Smooth muscle cell of the brain vasculature (primary cell): ENCODE measurements at regions not wholly inside any gene's neighbourhood (a gene's known extent, or its start where the extent isn't known, plus 50 kb on each side); places are given as distances from the start of the nearest gene placed in this dataset.
"Not testable (repeated sequence)": the region's sequence is repeated elsewhere in the genome, so short reads cannot be mapped to it uniquely, and the experiment has no call there.

Experiments
- DNase-seq: peaks from one replicate; pipeline ENCODE4 v3.0.0-alpha.2; 2012; ENCODE audit warnings: low read depth, low spot score

- no peak for DNase-seq
Measured at GRCh38 chr3:181330821-181331563, 341.5 kb upstream of the DNAJC19 start.

- DNase-seq: no peak
Measured at GRCh38 chr3:181330257-181330656, 340.7 kb upstream of the DNAJC19 start.

GRCh38 chr3:181329024-181329423 is 339.5 kb upstream of the DNAJC19 start:
- no peak for DNase-seq

- no peak for DNase-seq
Measured at GRCh38 chr3:181328346-181328745, 338.8 kb upstream of the DNAJC19 start.

- DNase-seq: no peak
Measured at GRCh38 chr3:181327349-181327748, 337.8 kb upstream of the DNAJC19 start.

- DNase-seq: no peak
Measured at GRCh38 chr3:181326637-181327223, 337.2 kb upstream of the DNAJC19 start.

- DNase-seq: not testable (repeated sequence)
Measured at GRCh38 chr3:181324516-181324915, 335.0 kb upstream of the DNAJC19 start.

- DNase-seq: no peak
Measured at GRCh38 chr3:181318321-181318720, 328.8 kb upstream of the DNAJC19 start.

GRCh38 chr3:181317508-181317907 is 328.0 kb upstream of the DNAJC19 start:
- no peak for DNase-seq

- no peak for DNase-seq
Measured at GRCh38 chr3:181316482-181316881, 326.9 kb upstream of the DNAJC19 start.

GRCh38 chr3:181313335-181313734 is 323.8 kb upstream of the DNAJC19 start:
- no peak for DNase-seq

- no peak for DNase-seq
Measured at GRCh38 chr3:181311186-181311585, 321.6 kb upstream of the DNAJC19 start.

GRCh38 chr3:181302960-181303359 is 313.4 kb upstream of the DNAJC19 start:
- DNase-seq: no peak

GRCh38 chr3:181300033-181300432 is 310.5 kb upstream of the DNAJC19 start:
- DNase-seq: no peak

GRCh38 chr3:181298421-181298820 is 308.9 kb upstream of the DNAJC19 start:
- DNase-seq: no peak

- no peak for DNase-seq
Measured at GRCh38 chr3:181292984-181293383, 303.4 kb upstream of the DNAJC19 start.

- DNase-seq: no peak
Measured at GRCh38 chr3:181290941-181291340, 301.4 kb upstream of the DNAJC19 start.

- no peak for DNase-seq
Measured at GRCh38 chr3:181289306-181289705, 299.8 kb upstream of the DNAJC19 start.

- DNase-seq: no peak
Measured at GRCh38 chr3:181288145-181288544, 298.6 kb upstream of the DNAJC19 start.

GRCh38 chr3:181279239-181279565 is 289.7 kb upstream of the DNAJC19 start:
- DNase-seq: no peak

GRCh38 chr3:181278468-181279238 is 289.1 kb upstream of the DNAJC19 start:
- DNase-seq: no peak

GRCh38 chr3:181276358-181276896 is 286.9 kb upstream of the DNAJC19 start:
- DNase-seq: no peak

- DNase-seq: no peak
Measured at GRCh38 chr3:181274025-181274424, 284.5 kb upstream of the DNAJC19 start.
